GM21447 (cell line): ENCODE measurements at regions not wholly inside any gene's neighbourhood (a gene's known extent, or its start where the extent isn't known, plus 50 kb on each side); places are given as distances from the start of the nearest gene placed in this dataset.
A peak's percentile ranks its signal among the peaks of the same experiment; 100 is the strongest.
"Not testable (repeated sequence)": the region's sequence is repeated elsewhere in the genome, so short reads cannot be mapped to it uniquely, and the experiment has no call there.

Experiments
- ATAC-seq: cut with Tn5 transposase; IDR thresholded peaks from one replicate; pipeline ENCODE4 v1.9.1; 2021; ENCODE audit not compliant: unreplicated experiment

DNA sequence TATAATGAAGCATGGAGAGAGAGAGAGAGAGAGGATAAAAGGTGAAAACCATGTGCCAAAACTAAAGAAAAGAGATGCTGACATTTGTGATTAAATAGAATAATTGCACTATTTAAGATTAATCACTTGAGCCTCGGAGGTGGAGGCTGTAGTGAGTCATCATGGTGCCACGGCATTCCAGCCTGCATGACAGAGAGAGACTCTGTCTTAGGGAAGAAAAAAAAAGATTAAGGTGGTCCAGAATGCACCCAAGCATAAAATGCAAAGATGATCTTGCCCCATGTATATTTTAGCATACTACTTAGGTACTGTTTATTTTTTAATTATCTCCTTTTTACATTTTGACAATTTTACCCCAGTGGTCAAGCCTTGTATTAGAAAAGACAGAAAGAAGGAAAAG lies 742.5 kb downstream of the SPATA31A1 start:
- not testable (repeated sequence) for ATAC-seq

DNA sequence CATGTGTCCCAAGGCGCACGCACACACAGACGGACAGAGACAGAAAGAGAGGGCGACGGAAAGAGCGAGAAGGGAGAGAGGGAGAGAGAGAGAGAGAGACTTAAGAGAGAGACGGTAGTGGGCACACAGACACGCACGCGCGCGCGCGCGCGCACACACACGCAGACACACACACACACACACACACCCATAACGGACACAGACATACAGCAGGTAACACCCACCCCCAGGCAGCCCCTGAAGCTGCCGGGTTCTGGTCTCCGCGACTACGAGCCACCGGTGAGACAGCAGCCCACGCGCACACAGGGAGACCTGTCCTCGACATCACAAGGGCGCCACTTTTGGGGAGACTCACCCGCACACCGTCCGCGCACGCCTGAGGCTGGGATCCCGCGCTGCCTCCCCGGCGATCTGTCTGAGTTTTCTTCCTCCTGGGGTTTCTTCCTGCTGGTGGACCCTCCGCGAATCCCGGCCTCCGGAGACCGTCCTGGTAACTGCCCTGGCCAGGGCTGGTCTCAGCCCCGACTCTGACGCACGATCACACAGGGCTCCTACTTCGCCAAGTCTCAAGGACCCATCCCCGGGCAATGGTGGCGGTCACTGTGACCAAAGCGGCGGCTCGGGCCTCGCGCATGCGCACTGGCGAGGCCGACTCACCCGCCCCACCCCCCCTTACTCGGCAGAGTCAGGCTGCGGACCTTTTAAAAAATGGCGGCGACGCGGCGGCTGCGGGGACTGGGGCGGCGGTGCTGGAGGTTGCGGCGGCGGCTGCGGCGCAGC lies 750.7 kb downstream of the SPATA31A1 start:
- peak; percentile 73 for ATAC-seq

DNA sequence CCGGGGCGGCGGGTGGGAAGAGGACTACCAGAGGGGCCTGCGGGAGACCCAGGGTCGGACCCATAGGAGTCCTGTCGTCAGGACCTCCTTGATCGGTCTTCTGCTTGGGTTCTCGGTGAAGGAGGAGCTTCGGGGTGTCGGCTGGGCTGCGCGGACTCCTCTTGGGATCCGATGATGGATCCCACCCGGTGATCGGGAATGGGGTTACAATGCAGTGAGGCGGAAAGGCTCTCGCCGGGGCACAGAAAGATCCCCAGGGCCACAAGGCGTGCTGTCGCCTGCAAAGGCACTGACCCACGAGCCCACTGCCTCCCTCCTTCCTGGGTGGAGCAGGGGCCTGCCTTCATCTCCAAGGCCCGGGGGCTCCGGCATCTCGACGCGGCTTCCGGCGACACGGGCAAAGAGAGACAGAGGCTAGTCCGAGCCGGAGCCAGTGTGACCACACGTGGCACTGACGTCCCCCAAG lies 751.3 kb downstream of the SPATA31A1 start:
- ATAC-seq, result not testable (repeated sequence)

DNA sequence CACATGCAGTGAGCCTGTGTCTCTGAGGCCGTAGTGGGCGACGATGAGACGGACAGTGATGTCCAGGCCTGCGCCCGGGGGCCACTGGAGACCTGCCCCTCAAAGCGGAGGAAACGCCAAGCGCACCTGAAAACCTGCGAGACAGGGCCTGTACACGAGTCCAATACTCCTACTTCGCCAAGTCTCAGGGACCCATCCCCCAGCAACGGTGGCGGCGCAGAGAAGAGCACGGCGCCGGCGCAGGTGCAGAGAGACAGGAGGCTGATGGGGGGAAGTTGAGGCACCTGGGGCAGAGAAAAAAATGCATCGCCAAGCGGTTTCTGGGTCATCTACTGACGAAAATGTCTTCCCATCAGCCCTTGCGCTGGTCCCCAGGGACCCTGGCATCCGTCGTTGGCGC lies 751.8 kb downstream of the SPATA31A1 start:
- ATAC-seq, result not testable (repeated sequence)

DNA sequence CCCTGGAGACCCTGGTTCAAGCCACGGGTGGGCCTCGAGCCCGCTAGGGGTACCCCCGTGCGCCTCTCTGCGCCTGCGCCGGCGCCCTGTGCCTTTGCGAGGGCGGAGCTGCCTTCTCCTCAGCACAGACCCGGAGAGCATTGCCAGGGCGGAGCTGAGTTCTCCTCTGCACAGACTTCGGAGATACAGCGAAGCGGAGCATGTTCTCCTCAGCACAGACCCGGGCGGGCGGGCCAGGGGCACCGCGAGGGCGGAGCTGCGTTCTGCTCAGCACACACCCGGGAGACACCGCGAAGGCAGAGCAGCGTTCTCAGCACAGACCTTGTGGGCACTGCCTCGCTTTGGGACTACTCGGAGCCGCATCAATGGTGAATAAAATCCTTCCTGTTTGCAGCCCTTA lies 753.0 kb downstream of the SPATA31A1 start:
- ATAC-seq, result not testable (repeated sequence)

DNA sequence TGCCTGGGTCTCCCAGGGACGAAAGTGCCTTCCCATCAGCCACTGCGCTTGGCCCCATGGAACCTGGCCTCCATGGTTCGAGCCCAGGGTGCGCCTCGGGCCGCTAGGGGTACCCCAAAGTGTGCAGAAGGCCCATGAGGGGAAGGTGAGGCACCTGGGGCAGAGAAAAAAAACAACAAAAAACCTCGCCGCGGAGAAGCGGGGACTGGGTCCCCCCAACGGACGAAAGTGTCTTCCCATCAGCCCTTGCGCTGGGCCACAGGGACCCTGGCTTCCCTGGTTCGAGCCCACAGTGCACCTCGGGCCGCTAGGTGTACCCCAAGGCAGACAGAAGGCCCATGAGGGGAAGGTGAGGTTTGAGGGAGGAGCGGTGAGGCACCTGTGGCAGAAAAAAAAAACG lies 755.3 kb downstream of the SPATA31A1 start:
- not testable (repeated sequence) for ATAC-seq

DNA sequence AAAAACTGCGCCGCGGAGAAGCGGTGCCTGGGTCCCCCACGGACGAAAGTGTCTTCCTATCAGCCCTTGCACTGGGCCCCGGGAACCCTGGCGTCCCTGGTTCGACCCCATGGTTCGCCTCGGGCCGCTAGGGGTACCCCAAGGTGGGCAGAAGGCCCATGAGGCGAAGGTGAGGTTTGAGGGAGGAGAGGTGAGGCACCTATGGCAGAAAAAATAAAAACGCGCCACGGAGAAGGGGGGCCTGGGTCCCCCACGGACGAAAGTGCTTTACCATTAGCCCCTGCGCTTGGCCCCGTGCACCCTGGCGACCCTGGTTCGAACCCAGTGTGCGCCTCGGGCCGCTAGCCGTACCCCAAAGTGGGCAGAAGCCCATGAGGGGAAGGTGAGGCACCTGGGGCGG lies 756.1 kb downstream of the SPATA31A1 start:
- not testable (repeated sequence) for ATAC-seq

DNA sequence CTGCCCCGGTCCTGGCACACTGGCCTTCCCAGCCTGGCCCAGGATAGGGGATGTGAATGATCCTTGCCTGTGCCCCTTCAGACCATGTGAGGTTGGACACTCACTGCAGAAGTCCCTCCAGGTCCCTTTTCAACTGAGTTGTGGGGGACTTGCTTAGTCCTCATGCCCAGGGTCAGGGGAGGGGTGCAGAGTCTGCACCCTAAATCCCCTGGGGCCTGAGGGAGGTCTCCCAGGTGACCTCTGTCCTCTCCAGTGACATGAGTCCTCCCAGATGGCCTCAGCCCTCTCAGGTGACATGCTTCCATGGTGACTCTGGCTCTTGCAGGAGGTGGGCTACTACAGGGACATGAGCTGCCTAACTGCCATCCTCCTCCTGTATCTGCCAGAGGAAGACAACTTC lies 775.1 kb downstream of the SPATA31A1 start:
- not testable (repeated sequence) for ATAC-seq

DNA sequence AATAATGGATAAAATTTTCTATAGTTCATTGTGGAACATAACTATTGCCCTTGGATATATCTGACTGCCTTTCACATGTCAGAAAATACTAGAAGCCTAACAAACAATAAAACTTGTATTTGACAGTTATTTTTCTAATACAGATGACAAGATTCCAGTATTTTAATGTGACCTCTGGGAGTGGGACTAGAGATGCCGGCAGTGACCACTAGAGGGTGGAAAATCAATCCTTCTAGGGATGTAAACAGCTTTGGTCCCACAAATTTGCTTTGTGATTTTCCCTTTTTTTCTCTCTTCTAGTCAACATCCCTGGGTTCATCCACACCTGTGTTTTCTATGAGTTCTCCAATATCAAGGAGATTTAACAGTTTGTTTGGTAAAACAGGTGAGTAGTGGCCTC lies 813.7 kb downstream of the SPATA31A1 start:
- peak; percentile 87 for ATAC-seq

DNA sequence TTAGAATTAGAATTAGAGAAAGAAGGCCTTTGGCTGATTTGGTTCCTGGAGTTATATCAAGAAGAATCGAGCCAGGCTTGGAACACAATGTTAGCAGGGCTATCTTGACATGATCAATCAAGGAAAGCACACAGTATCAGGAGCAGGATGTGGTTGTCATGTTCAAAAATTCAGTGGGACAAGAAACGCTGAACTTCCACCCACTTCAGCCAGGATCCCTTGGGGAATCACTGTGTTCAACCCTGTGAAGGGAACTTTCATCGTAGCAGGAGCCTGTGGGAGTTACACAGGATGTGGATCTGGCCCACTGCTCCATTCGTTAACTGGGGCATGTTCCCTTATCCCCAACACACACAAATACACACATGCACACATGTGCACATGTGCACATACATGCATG lies 817.8 kb downstream of the SPATA31A1 start:
- ATAC-seq, result not testable (repeated sequence)

DNA sequence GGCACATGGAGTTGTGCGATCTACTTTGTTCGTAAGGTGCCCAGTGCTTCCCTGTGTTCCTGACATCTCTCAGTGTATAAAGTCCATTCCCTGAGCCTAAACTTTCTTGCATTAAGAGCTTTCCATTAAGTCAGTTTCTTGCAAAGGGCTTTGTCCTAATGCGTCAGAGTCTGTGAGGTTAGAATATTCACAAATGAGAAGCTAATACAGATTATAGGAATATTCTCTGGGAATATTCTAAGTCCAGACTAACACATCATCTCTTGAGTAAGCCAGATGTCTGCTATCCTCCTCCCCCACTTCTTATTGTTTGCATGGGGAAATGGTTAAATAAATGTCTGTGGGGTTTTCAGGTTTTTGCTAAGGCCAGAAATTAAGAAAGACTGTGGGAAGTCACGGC lies 818.6 kb downstream of the SPATA31A1 start:
- ATAC-seq, result not testable (repeated sequence)

DNA sequence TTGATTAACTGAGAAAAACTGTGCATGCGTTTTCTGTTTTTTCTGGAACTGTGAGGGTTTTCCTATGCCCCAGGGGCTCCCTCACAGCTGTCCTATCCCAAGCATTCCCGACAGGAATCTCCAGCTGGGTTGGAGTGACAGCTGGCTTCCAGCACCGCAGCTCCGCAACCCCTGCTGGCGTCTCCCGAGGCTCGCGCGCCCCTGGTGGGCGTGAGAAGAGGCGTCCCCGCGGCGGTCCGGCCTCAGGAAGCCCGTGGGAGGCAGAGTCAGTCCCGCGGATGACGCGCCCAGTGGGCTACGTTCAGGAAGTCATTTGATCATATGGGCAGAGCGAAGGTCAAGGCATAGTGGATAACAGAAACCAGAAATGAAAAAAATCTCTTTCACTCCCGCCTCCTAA lies 821.9 kb downstream of the SPATA31A1 start:
- ATAC-seq, result not testable (repeated sequence)

DNA sequence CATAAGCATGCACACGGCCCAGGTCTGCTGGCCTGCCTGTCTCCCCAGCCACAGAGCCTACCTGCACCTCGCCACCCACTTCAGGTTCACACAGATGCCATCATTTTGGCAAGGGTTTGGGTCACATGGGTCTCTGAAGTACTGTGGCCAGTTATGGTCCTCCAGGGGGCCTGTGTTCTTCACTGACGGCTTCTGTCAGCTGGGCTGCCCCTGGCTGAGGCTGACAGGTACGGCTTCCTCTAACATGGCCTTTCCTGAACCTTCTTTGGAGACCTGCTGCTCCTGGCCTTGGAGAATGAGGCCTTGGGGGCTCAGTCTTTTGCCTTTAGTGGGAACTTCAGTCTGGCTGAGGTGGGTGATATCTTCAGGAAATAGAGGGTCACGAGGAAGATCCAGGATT lies 835.9 kb downstream of the SPATA31A1 start:
- not testable (repeated sequence) for ATAC-seq

DNA sequence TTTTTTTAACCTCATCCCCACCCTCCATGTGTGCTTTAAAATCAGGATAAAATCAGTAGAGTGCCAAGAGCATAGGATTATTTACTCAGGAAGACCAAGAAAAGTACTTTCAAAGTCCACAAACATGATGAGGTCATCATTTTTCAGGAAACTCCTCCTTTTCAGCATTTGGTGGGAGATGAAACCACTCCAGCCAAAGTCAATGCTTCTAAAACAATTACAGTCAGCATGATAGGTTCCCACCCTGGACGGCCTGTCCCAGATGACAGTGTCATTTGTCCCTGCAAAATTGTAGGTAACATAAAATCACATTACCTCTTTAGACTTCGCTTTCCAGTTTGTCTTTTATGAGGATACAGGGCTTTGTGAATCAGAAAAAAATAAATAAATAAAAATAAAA lies 836.7 kb downstream of the SPATA31A1 start:
- ATAC-seq, result not testable (repeated sequence)

DNA sequence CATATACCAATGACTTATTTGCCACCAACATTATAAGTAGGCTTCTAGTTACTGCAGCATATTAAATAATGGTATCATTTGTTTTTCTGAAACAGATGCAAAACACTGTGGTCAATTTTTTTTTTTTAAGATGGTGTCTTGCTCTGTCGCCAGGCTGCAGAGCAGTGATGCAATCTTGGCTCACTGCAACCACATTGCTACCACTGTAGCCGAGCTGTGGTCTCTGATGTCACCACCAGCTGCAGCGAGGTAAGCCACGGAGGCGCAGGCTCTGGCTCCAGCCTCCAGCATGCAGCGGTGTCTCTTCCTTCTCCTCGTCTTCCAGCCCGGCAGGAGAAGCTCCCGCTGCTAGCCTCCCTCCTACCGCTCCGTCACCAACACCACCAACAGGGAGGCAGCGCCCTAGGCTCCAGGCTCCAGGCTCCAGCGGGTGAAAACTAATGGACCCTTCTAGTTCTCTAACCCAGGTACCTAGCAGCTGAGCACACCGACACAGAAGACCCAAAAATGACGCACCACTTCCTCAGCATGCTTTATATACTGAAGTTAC lies 840.8 kb downstream of the SPATA31A1 start:
- not testable (repeated sequence) for ATAC-seq

DNA sequence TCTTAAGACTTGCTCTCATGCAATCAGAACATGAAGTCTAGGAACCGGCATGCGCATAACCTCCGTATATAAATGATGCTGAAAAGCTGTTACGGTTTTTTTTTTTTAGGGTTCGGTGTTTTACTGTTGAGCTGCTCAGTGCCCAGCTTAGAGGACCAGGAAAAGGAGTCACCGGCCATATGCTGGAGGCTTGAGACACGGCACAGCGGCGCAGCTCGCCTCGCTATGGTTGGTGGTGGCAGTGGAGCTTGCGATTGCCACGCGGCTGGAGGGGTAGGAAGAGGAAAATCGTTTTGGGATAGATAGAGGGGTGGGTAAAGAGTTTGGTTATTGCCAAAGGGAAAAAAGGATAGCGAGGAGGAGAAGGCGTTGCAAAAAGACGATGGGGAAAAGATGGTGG lies 841.3 kb downstream of the SPATA31A1 start:
- not testable (repeated sequence) for ATAC-seq

DNA sequence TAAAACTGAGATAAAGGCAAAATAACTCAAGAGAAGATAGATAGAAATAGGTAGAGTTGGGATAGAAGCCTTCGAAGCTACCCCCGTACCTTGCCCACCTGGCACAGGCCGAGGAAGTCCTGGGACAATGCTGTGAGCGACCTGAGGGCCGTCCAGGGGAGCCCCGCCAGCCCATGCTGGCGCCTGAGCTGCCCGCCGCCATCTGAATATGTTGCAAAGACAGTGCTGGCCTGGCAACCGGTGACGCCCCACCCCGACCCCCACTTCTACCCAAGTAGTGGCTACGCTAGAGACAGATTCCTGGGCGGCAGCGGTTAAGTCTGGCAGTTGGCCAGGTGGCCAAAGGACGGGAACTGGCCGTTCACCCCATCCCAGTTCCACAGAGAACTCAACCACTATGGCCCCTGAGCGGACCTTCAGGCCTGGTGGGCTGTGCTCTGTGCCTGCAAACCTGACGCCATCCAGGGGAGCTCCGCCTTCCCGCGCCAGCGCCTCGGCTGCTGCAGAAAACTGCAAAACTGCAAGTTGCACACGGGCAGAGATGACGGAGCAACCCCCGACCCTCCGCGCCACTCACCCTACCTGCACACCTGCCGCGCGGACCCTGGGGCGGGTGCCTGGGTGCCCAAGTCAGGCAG lies 866.2 kb downstream of the SPATA31A1 start:
- not testable (repeated sequence) for ATAC-seq

DNA sequence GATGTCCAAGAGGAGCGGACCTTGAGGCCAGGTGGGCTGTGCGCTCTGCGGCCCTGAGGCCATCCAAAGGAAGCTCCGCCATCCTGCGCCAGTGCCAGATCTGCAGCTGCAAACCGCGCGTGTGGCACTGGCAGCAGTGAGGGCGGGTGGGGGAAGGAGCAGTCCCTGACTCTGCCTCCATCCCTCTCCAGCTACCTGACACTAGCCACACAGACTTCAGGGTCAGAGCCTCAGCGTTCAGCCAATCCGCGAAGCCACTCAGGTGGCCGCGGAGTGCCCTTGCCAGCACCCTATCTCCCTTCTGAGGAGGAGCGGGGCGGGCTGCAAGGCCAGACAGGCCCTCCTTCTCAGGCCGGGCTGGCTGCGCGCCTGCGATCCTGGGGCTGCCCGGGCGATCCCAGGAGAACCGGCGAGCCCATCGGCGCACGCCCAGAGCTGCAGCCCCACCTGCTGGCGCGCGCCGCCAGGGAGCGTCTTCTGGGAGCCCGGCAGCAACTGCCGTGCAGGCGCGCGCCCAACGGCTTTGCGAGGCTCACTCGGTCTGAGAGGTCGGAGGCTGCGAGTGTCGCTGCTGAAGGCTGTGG lies 867.2 kb downstream of the SPATA31A1 start:
- ATAC-seq, result not testable (repeated sequence)

DNA sequence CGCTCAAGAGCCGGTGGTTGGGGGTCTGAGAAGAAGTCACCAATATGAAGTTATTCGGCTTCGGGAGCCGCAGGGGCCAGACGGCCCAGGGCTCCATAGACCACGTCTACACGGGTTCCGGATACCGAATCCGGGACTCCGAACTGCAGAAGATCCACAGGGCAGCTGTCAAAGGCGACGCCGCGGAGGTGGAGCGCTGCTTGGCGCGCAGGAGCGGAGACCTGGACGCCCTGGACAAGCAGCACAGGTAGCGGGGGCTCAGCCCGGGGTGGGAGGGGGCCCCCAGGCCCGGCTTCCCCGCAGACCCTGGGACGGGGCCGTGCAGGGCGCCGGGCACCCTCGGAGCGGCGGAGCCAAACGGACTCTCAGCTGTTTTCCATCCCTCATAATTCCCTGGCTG lies 867.9 kb downstream of the SPATA31A1 start:
- not testable (repeated sequence) for ATAC-seq
